ENCODE measurements at regions not wholly inside any gene's neighbourhood (a gene's known extent, or its start where the extent isn't known, plus 50 kb on each side); places are given as distances from the start of the nearest gene placed in this dataset.

DNA sequence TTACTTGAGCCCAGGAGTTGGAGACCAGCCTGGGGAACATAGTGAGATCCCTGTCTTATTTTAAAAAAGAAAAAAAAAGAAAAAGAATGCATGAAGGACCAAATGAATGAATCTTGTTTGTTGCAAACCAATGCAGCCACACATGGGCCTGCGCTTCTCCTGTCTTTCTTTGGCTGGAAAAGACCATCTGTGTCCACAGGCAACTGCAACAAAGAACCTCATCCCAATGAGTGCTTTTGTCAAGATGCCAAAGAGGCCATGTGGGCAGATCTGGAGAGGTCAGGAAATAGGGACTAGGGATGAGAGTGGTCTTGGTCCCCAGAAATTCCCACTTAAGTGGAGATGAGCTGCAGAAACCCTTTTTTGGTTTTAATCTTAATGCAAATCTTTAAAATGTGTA, 49.8 kb upstream of the DUSP5 start:
- no peak overlapping the region for H2AFZ ChIP-seq (ENCODE audit: low read length)
- no peaks in the 10 kb centered on the region for H3K4me1 ChIP-seq (ENCODE audit: insufficient read depth, low read length)
- in situ Hi-C loops (cut with HindIII; ENCODE audit: extremely low pct_ligation_motif_present, low pct_unique_long_range_greater_than_20kb) (no loop called here), intact Hi-C loops (cut with micrococcal nuclease; ENCODE audit: unreplicated experiment) (no loop called here)
- BruUV-seq (replicated peaks): no TSS peak
- no peaks in the 10 kb centered on the region for H4K20me1 ChIP-seq (ENCODE audit: insufficient read depth, low read length)
- TF ChIP-seq CAMTA2 (CRISPR knock-in tag; IDR thresholded peaks at IDR 0.05; ENCODE audit: borderline replicate concordance) (no peak), ZNF33A (CRISPR knock-in tag; IDR thresholded peaks at IDR 0.05; ENCODE audit: borderline replicate concordance) (no peak), MAFF (IDR thresholded peaks at IDR 0.05; ENCODE audit: low read depth, low read length) (no peak), ZNF792 (CRISPR knock-in tag; IDR thresholded peaks at IDR 0.05) (no peak), ZNF646 (CRISPR knock-in tag; IDR thresholded peaks at IDR 0.05) (no peak), CEBPB (IDR thresholded peaks at IDR 0.05; ENCODE audit: borderline replicate concordance, low read depth, low read length) (no peak), ZNF724P (CRISPR knock-in tag; IDR thresholded peaks at IDR 0.05; ENCODE audit: borderline replicate concordance) (no peak), MXD4 (CRISPR knock-in tag; IDR thresholded peaks at IDR 0.05) (no peak), ZNF768 (CRISPR knock-in tag; IDR thresholded peaks at IDR 0.05) (no peak), ZKSCAN5 (CRISPR knock-in tag; IDR thresholded peaks at IDR 0.05) (no peak), KDM2A (CRISPR knock-in tag; IDR thresholded peaks at IDR 0.05; ENCODE audit: borderline replicate concordance, low read depth) (no peak), ZNF660 (CRISPR knock-in tag; IDR thresholded peaks at IDR 0.05; ENCODE audit: borderline replicate concordance, low read depth) (no peak), MIER2 (CRISPR knock-in tag; IDR thresholded peaks at IDR 0.05) (no peak), KMT2B (CRISPR knock-in tag; IDR thresholded peaks at IDR 0.05) (no peak)
- CTCF ChIA-PET (ENCODE audit: low intra/inter-chr PET ratio, low total read pairs): no interaction called here
- H3K27me3 ChIP-seq (ENCODE audit: control insufficient read depth in 1 of 2, insufficient read depth in 2 of 2, low read length in 2 of 2): 0 out of 5 replicates have a peak, but pooled peaks cover 0 to 3% of the 10 kb centered on the region in 2 experiments
- no peak overlapping the region for H3K9ac ChIP-seq (ENCODE audit: insufficient read depth, low read depth, low read length)
- DNase-seq (ENCODE audit: low spot score) (no peak), ATAC-seq (no peak), FAIRE-seq (no peak)
- no peak overlapping the region for H3K27ac ChIP-seq (ENCODE audit: extremely low read length, insufficient read depth, low read length)
- no peaks in the 10 kb centered on the region for H3K9me3 ChIP-seq (ENCODE audit: low read length)
- no peak overlapping the region for H3K4me3 ChIP-seq (replicated peaks in 1 of 3; ENCODE audit: insufficient read depth in 1 of 3, low read depth in 2 of 3, low read length in 3 of 3)
- no peaks in the 10 kb centered on the region for H3K36me3 ChIP-seq (replicated peaks in 1 of 2; ENCODE audit: control insufficient read depth in 1 of 2, insufficient read depth in 2 of 2, low read length in 2 of 2)
- no peaks in the 10 kb centered on the region for H3K79me2 ChIP-seq (ENCODE audit: insufficient read depth, low read length)
- 20% methylated on average over 1 of the region's 1 CpG for WGBS (ENCODE audit: low lambda C conversion rate)
- POLR2A ChIA-PET: no interaction called here
- no peak overlapping the region for H3K4me2 ChIP-seq (ENCODE audit: low read depth, low read length)

All from HepG2 (cell line).